ENCODE measurements at regions not wholly inside any gene's neighbourhood (a gene's known extent, or its start where the extent isn't known, plus 50 kb on each side); places are given as distances from the start of the nearest gene placed in this dataset.

GRCh38 chr2:173623438-173624319 lies 269.0 kb downstream of the CDCA7 start:
- no peak for TF ChIP-seq CTCF (IDR thresholded peaks at IDR 0.05; ENCODE audit: low read depth, low read length, poor library complexity, severe bottlenecking)
- no peak for TF ChIP-seq EZH2phosphoT487 (IDR thresholded peaks at IDR 0.05; ENCODE audit: borderline replicate concordance, low read length)
